ENCODE measurements at regions not wholly inside any gene's neighbourhood (a gene's known extent, or its start where the extent isn't known, plus 50 kb on each side); places are given as distances from the start of the nearest gene placed in this dataset.

GRCh38 chr7:50962962-50963374 lies 180.3 kb upstream of the GRB10 start:
- DNase-seq: peak; percentile 4 to 52 (median 33)

- peak in 3 of 4 experiments; percentile 7 to 40 (median 36) for DNase-seq
Observed at GRCh38 chr7:50962281-50962883, 179.7 kb upstream of the GRB10 start.

- no peak for DNase-seq
Observed at GRCh38 chr7:50960621-50961310, 178.1 kb upstream of the GRB10 start.

GRCh38 chr7:50959991-50960390 lies 177.3 kb upstream of the GRB10 start:
- no peak for DNase-seq

- DNase-seq: no peak
Observed at GRCh38 chr7:50959560-50959959, 176.9 kb upstream of the GRB10 start.

GRCh38 chr7:50957855-50958254 lies 175.2 kb upstream of the GRB10 start:
- DNase-seq: no peak

GRCh38 chr7:50957431-50957830 lies 174.7 kb upstream of the GRB10 start:
- no peak for DNase-seq

GRCh38 chr7:50956522-50957155 lies 173.9 kb upstream of the GRB10 start:
- no peak for DNase-seq

- DNase-seq: peak; percentile 35 to 62 (median 52)
Observed at GRCh38 chr7:50954716-50955115, 172.0 kb upstream of the GRB10 start.

- DNase-seq: no peak
Observed at GRCh38 chr7:50954245-50954644, 171.5 kb upstream of the GRB10 start.

GRCh38 chr7:50953820-50954219 lies 171.1 kb upstream of the GRB10 start:
- peak in 1 of 4 experiments; percentile 1 for DNase-seq

- no peak for DNase-seq
Observed at GRCh38 chr7:50953303-50953702, 170.6 kb upstream of the GRB10 start.

- DNase-seq: no peak
Observed at GRCh38 chr7:50952544-50952943, 169.8 kb upstream of the GRB10 start.

- no peak for DNase-seq
Observed at GRCh38 chr7:50952120-50952519, 169.4 kb upstream of the GRB10 start.

GRCh38 chr7:50943482-50943881 lies 160.8 kb upstream of the GRB10 start:
- DNase-seq: no peak

GRCh38 chr7:50941525-50941924 lies 158.8 kb upstream of the GRB10 start:
- DNase-seq: no peak

GRCh38 chr7:50940621-50941020 lies 157.9 kb upstream of the GRB10 start:
- no peak for DNase-seq

GRCh38 chr7:50939021-50939420 lies 156.3 kb upstream of the GRB10 start:
- no peak for DNase-seq

- no peak for DNase-seq
Observed at GRCh38 chr7:50937727-50938126, 155.0 kb upstream of the GRB10 start.

- DNase-seq: no peak
Observed at GRCh38 chr7:50926049-50926448, 143.4 kb upstream of the GRB10 start.

GRCh38 chr7:50923476-50923875 lies 140.8 kb upstream of the GRB10 start:
- DNase-seq: no peak

- DNase-seq: no peak
Observed at GRCh38 chr7:50921114-50921813, 138.6 kb upstream of the GRB10 start.

GRCh38 chr7:50920031-50920635 lies 137.4 kb upstream of the GRB10 start:
- DNase-seq: no peak

All from suppressor macrophage (primary cell).